IPS-18c (cell line): ENCODE measurements at regions not wholly inside any gene's neighbourhood (a gene's known extent, or its start where the extent isn't known, plus 50 kb on each side); places are given as distances from the start of the nearest gene placed in this dataset.
"Not testable (repeated sequence)": the region's sequence is repeated elsewhere in the genome, so short reads cannot be mapped to it uniquely, and the experiment has no call there.

Experiments
- H3K4me3 ChIP-seq: 2 replicates; pipeline ENCODE4 v1.7.0; 2013; ENCODE audit warnings: low read depth, mild to moderate bottlenecking, low read length, moderate library complexity; ENCODE audit not compliant: insufficient read depth
- H3K9me3 ChIP-seq: one replicate; pipeline ENCODE4 v1.6.1; 2013; ENCODE audit warnings: mild to moderate bottlenecking, low read length, moderate library complexity; ENCODE audit not compliant: control insufficient read depth, insufficient read depth

DNA sequence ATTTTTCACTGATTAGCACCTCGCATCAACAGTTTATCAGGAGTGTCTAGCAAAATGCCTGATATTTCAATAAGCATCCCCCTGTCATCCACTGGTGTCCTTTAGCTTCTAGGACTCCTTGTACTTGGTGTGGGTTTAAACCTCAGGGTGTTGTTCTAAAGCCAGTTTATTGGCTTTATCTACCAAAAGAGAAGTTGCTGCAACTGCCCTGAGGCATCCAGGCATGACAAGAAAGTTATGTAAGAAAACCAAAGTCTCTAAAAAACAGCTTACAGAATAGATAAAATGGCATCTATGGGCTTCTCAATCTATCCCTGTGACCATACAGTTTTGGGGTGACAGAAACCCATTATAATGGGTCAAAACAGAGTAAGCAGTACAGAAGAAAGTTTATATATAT is 120.3 kb upstream of the ZNF91 start:
- peaks cover 17% of the 10 kb centered on the region for H3K9me3 ChIP-seq
- no peak overlapping the region for H3K4me3 ChIP-seq

DNA sequence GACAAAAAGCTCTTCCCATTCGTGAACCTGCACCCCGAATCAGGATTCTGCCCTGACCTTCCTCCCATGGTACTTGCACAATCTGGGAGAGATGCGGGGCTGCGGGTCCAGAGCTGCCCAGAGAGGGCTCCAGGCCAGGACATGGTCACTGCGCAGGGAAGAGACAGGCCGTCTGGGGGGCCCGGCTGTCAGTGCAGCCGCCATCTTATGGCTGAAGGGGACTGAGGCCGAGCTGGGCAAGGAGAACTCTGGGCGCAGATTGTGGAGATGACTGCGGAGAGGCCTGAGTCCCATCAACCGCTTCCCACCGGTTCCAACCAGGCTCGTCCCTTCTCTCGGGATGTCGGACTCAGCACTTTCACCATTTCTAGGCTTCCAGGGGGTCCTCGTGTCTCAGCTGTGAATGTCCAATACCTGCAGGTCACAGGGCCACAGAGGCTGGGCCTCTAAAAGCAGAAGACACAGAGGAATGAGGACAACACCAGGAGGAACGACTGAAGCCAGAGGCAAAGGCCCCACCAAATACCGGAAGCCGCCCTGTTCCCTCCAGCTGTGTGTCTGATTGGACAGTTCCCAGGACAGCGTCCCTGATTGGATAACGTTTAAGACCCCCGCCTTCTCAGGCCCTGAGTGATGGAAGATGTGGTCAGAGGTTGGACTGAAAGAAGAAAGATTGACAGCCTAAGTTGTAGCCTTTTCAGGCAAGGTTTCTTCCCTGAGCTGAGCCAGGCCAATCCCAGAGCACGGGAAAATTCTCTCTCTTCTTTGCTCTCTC is 117.1 kb upstream of the ZNF91 start:
- Histone ChIP-seq H3K4me3 (no peak overlapping the region), H3K9me3 (peaks cover 21% of the 10 kb centered on the region)

DNA sequence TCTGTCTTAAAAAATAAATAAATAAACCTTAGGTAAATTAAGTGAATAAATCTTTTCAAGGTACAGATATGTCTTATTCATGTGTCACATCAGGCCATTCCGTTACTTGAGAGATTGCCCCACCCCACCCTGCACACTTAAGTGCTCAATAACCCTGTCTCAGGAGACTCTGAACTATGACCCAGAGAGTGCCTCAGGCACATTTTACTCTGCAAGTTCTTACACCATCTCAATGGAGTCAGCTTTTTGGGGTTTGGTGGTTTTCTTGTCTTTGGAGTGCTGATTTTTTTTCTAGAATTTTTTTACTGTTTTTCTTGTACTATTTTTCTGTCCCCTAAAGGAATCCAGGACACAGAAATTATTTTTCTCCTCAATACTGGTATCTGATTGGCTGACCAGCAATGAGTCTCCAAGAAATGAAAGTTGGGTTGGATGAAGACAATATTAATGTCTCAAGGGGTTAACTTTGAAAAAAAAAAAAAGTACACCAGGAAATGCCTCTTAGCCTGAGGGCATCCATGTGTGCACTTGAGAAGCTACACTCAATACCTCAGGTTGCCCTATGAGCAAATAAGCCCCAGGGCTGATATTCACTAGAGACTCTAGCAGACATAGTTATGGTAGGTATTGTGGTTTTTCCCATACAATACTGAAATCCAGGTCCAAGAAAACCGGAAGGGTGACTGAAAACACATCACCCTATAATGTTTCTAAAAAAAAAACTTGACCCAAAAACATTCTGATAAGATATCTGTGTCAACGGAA is 114.6 kb upstream of the ZNF91 start:
- H3K4me3 ChIP-seq, result no peak overlapping the region
- H3K9me3 ChIP-seq, result peaks cover 21% of the 10 kb centered on the region

DNA sequence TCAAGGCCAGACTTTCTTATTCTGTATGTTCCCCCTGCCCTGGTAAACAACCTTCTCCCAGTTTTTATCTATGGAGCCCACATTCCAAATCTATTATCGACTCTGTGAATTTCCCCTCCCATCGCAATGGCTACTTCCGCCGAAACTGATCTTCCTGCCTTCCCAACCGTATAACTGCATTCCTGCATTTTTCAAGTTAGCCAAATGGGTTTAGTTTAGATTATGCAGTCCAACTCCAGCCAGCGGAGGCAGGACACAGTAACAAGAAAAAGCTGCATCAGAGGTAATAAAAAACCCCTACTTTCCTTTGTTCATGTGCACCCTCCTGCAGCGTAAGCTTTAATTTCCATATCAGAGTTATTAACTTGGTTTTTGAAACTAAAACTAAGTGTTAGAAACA is 112.2 kb upstream of the ZNF91 start:
- peaks cover 17% of the 10 kb centered on the region for H3K9me3 ChIP-seq
- no peak overlapping the region for H3K4me3 ChIP-seq

DNA sequence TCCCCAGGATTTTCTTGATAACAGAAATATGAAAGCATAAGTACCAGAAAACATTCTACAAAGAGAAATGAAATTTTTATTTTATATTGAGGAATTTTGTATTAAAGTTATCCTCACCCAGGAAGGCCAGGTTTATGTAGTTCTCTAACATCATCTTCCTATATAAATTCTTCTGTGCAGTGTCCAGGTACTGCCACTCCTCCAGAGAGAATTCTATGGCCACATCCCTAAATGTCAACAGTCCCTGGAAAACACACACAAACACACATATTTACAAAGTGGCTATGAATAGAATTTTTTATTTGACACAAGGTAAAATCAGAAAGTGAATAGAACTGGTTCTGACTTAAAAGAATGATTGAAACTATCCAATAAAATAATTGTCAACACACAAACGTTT is 110.5 kb upstream of the ZNF91 start:
- peaks cover 11% of the 10 kb centered on the region for H3K9me3 ChIP-seq

DNA sequence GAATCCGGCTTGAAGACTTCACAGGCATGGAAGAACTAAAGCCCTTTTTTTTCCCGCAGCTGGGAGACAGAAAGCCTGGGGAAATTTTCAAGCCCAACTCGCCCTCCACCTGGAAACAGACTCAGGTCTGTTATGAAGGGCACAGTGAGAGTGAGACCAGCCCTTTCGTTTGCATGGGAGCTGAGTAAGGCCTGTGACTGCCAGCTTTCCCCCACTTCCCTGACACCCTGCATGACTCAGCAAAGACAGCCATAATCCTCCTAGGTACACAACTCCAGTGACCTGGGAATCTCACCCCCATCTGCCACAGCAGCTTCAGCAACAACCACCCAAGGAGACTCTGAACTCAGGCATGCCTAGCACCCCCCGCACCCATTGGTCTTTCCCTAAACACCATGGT is 87.6 kb upstream of the ZNF91 start:
- peaks cover 6% of the 10 kb centered on the region for H3K9me3 ChIP-seq
- no peak overlapping the region for H3K4me3 ChIP-seq

More for the DNA sequence above, 110.5 kb upstream of the ZNF91 start:
- no peak overlapping the region for H3K4me3 ChIP-seq

DNA sequence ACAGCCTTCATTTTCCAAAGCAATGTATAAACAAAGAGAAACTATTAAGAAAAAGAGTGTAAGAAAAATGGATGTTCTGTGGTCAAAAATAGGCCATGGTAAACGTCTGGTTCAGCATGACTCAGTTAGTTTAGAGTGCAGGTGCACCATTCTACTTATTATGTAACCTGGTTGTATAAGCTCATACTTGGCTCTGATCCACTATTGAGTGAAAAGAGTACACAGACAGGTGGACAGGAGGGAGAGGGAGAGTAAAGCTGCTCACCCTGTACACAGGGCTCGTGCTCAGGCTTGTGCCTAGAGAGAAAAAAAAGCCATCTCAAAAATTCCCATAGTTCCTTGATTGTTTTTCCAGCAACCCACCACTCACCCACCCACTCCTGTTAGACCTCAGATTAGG is 85.8 kb upstream of the ZNF91 start:
- Histone ChIP-seq H3K4me3 (no peak overlapping the region), H3K9me3 (peaks cover 9% of the 10 kb centered on the region)

DNA sequence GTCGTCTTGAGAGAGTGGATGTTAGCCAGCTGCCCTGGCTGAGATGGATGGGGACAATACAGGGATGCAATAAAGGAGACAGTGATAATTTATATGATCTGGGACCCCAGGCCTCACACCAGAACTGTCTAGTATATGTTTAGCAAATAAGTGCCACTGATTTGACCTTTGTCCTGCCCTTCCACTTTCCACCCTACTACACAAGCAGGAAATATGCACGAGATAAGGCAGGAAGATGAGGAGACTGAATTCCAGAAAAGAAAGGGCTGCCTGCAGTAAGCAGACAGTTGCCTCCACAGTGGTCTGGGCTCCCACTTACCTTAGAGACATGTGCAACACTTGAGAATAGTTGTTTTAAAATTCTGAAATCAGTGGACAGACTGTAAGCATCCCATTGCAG is 80.2 kb upstream of the ZNF91 start:
- no peak overlapping the region for H3K4me3 ChIP-seq
- H3K9me3 ChIP-seq, result peaks cover 16% of the 10 kb centered on the region

DNA sequence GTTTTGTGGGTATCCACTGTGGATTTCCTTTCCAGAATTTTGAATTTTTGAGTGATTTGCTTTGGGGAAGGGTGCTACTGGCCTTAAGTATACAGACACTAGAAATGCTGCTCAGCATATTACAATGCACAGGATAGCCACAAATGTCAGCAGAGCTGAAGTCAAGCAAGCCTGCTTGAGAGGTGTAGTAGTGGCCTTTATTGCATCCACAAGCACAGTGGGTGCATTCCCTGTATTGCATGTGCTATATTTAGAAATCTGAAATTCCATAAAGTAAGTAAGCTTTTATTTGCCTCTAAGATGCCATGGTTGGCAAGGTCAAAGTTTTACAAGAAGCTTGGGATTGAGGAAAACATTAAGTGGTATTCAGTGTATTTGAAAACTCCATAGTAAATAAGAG is 79.5 kb upstream of the ZNF91 start:
- Histone ChIP-seq H3K9me3 (peaks cover 17% of the 10 kb centered on the region), H3K4me3 (no peak overlapping the region)

DNA sequence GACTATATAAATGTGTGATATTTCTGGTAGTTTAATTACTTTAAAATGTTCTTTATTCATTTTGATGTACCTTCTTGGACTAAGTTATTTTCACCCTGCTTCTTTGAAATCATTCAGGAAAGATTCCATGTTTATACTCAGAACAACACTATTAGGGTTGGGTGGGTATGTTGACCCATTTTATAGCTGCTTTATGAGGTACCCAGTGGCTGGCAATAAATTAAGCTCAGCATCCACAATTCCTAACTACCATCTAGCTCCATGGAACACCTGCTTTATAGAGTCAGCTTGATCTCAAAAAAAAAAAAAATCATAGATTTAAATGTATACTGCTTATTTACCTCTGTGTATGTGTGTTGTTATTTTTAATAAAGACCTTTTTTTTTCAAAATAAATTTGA is 78.9 kb upstream of the ZNF91 start:
- Histone ChIP-seq H3K9me3 (peaks cover 18% of the 10 kb centered on the region), H3K4me3 (no peak overlapping the region)

DNA sequence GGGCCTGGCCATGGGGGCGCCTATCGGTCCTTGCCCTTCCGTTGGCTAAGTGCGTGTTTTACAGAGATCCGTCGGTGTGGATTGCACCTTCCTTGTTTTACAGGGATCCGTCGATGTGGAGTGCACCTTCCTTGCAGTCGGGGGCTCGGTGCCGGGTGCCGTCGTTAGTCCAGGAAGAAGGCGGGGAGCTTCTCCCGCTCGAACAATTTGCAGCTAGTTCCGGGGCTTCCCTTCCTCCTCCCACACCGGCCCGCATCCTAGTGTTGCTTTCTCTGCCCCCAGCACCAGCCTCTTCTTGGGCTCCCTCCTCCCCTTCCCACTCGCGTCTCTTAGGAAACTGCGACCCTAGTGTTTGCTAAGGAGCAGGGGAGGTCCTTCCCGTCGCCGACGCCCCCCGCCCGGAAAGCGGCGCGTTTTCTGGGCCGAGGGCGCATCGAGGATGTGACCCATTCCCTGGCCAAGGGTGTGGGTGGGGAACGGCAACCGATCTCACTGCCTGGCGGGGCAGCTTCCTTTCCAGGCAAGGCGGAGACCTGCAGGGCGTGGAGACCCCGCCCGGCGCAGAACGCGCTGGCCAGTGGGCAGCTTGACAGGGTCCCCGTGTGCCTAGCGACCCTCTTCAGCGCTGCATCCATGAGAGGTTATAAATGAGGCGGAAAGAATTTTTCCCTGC is 75.7 kb upstream of the ZNF91 start:
- H3K4me3 ChIP-seq, result peak overlapping the region; percentile 31; the same call in 1 of the 2 replicates
- peaks cover 22% of the 10 kb centered on the region for H3K9me3 ChIP-seq

DNA sequence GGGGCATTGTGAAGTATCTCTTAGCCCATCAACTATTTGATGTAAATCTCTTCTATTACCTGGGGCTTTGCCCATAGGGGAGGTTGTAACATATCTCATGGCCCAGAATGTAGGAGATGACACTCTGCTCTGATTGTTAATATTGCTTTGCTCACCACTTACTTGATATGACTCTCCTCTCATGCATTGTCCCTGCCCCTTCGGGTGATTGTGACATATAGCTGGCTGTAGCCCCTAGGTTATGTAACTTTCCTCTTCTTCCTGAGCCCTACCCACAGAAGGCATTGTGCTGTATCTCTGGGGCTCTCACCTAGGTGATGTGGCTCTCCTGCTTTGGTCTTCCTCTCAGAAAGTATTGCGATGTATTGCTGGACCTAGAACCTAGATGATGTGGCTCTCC is 69.1 kb upstream of the ZNF91 start:
- H3K9me3 ChIP-seq, result peaks cover 14% of the 10 kb centered on the region
- not testable (repeated sequence) for H3K4me3 ChIP-seq

DNA sequence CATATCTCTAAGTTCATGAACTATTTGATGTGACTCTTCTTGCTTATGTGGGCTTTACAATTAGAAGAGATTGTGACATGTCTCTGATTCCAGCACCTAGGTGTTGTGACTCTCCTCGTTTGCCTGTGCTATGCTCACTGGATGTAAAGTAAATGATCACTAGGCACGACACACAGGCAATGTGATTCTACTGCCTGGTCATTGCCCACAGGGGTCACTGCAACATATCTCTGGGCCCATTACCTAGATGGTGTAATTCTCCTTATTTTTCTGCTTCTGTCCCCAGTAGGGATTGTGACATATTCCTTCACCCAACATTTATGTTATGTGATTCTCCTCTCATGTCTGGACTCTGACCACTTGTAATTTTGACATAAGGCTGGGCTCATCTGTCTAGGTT is 65.8 kb upstream of the ZNF91 start:
- Histone ChIP-seq H3K4me3 (no peak overlapping the region), H3K9me3 (peaks cover 17% of the 10 kb centered on the region)

DNA sequence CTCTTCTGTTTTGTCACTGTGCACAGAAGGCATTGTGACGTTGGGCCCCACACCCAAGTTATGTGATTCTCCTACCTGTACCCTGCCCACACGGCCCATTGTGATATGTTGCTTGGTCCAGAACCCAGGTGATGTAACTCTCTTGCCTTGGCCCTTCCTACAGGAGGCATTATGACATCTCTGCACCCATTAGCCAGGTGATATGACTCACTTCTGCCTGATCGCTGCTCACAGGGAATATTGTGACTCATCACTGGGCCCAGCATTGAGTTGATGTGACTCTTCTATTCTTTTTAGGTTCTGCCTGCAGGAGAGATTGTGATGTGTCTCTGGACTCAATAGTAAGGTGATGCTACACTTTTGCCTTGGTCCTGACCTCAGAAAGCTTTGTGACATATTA is 65.4 kb upstream of the ZNF91 start:
- Histone ChIP-seq H3K4me3 (no peak overlapping the region; the same call in 1 of the 2 replicates), H3K9me3 (peaks cover 12% of the 10 kb centered on the region)
